SK-N-SH treated with all-trans-retinoic acid at 6 μM for 48 hours (cell line): ENCODE measurements at regions not wholly inside any gene's neighbourhood (a gene's known extent, or its start where the extent isn't known, plus 50 kb on each side); places are given as distances from the start of the nearest gene placed in this dataset.

Source experiments
- BACH2 ChIP-seq: fragments of 250-450 bp; sonication (Bioruptor Pico); IDR thresholded peaks from 2 replicates; pipeline ENCODE4 v1.9.0; 2021; ENCODE audit warnings: mild to moderate bottlenecking, borderline replicate concordance
- ZFP30 ChIP-seq: fragments of 450-650 bp; formaldehyde crosslinking; IDR thresholded peaks from 2 replicates; pipeline ENCODE4 v1.5.0; 2022; ENCODE audit warnings: mild to moderate bottlenecking, moderate library complexity
- ZNF70 ChIP-seq: fragments of 450-650 bp; formaldehyde crosslinking; IDR thresholded peaks from 2 replicates; pipeline ENCODE4 v1.5.0; 2020; ENCODE audit warnings: mild to moderate bottlenecking, moderate library complexity

- TF ChIP-seq BACH2 (CRISPR knock-in tag) (no peak), ZFP30 (CRISPR knock-in tag) (no peak), ZNF70 (CRISPR knock-in tag) (no peak)
Measured at GRCh38 chr2:193847130-193847529, 1652.4 kb upstream of the TMEFF2 start.
